Common myeloid progenitor, CD34-positive (primary cell): ENCODE measurements at regions not wholly inside any gene's neighbourhood (a gene's known extent, or its start where the extent isn't known, plus 50 kb on each side); places are given as distances from the start of the nearest gene placed in this dataset.

Experiments used
- CTCF ChIA-PET: fragments of 350-600 bp; sonication (Branson Sonifier 250); formaldehyde crosslinking; loops from one replicate; lab custom pipeline; 2021; ENCODE audit warnings: antibody characterized with exemption; lab: Charles Lee
- POLR2A ChIA-PET: fragments of 350-600 bp; sonication (Branson Sonifier 250); formaldehyde crosslinking; loops from one replicate; lab custom pipeline; 2021; ENCODE audit warnings: antibody characterized with exemption; lab: Charles Lee
- DNase-seq, 3 donors: peaks; one replicate each; pipeline versions ENCODE4 v3.0.0 to v3.0.0-alpha.2; 2013
- H3K27ac ChIP-seq, 2 experiments: 1 replicate in 1 of 2; 2 replicates in 1 of 2; pipeline ENCODE4 v1.7.0; 2013; ENCODE audit warnings: inconsistent platforms in 2 of 2, low read length in 2 of 2, mild to moderate bottlenecking in 2 of 2, low read depth in 1 of 2, moderate library complexity in 1 of 2; ENCODE audit not compliant: severe bottlenecking in 2 of 2, insufficient read depth in 1 of 2, poor library complexity in 1 of 2
- H3K27me3 ChIP-seq, 5 experiments: replicated peaks in 2 of 5; 1 replicate in 3 of 5; 2 replicates in 2 of 5; pipeline versions ENCODE4 v1.6.1 to v1.7.0; 2013; ENCODE audit warnings: low read length in 4 of 5, mild to moderate bottlenecking in 2 of 5, moderate library complexity in 2 of 5, inconsistent platforms in 1 of 5; ENCODE audit not compliant: insufficient read depth in 5 of 5, control insufficient read depth in 4 of 5
- H3K36me3 ChIP-seq, 4 experiments: 1 replicate in 2 of 4; 2 replicates in 2 of 4; pipeline versions ENCODE4 v1.6.1 to v1.7.0; 2013; ENCODE audit warnings: low read length in 3 of 4, control low read depth in 1 of 4, mild to moderate bottlenecking in 1 of 4; ENCODE audit not compliant: control insufficient read depth in 4 of 4, insufficient read depth in 4 of 4
- H3K4me1 ChIP-seq, 4 experiments: 1 replicate in 3 of 4; 2 replicates in 1 of 4; pipeline versions ENCODE4 v1.6.1 to v1.7.1; 2013; ENCODE audit warnings: low read length in 3 of 4, mild to moderate bottlenecking in 3 of 4, control low read depth in 1 of 4, inconsistent platforms in 1 of 4, moderate library complexity in 1 of 4; ENCODE audit not compliant: control insufficient read depth in 4 of 4, insufficient read depth in 4 of 4; ENCODE audit errors: control extremely low read depth in 1 of 4
- H3K4me3 ChIP-seq, 7 experiments: 1 replicate in 4 of 7; 2 replicates in 3 of 7; pipeline versions ENCODE4 v1.5.1 to v1.7.0; 2013; ENCODE audit warnings: mild to moderate bottlenecking in 7 of 7, low read length in 6 of 7, moderate library complexity in 6 of 7, inconsistent platforms in 2 of 7, low read depth in 2 of 7, control low read depth in 1 of 7; ENCODE audit not compliant: insufficient read depth in 4 of 7, control insufficient read depth in 1 of 7; ENCODE audit errors: extremely low read depth in 1 of 7
- H3K9me3 ChIP-seq, 5 experiments: 1 replicate in 4 of 5; 2 replicates in 1 of 5; pipeline versions ENCODE4 v1.6.1 to v1.7.1; 2013; ENCODE audit warnings: low read length in 4 of 5, mild to moderate bottlenecking in 2 of 5, inconsistent platforms in 1 of 5, low read depth in 1 of 5, moderate library complexity in 1 of 5; ENCODE audit not compliant: control insufficient read depth in 4 of 5, insufficient read depth in 2 of 5; ENCODE audit errors: control extremely low read depth in 1 of 5
- WGBS: methylation state at CpG from one replicate; pipeline ENCODE4 v1.1.5; 2013; ENCODE audit not compliant: insufficient coverage; 5-methylcytosine and 5-hydroxymethylcytosine counted together

GRCh38 chr1:43009274-43009673 lies 50.6 kb upstream of the SLC2A1 start:
- Histone ChIP-seq H3K36me3 (no peaks in the 10 kb centered on the region), H3K4me3 (no peak overlapping the region), H3K4me1 (peaks cover 6 to 13% (median 10%) of the 10 kb centered on the region in 4 experiments), H3K27me3 (peaks cover 0 to 12% (median 0%) of the 10 kb centered on the region in 5 experiments), H3K9me3 (no peaks in the 10 kb centered on the region), H3K27ac (no peak overlapping the region)
- ChIA-PET POLR2A (no interaction called here), CTCF (interaction anchor here (0.7 to 0.8 kb wide), 2 partner anchors 13 to 86 kb away, joined by 3 read pairs; no protein-coding TSS in a partner anchor)
- WGBS = 0% methylated on average over 1 of the region's 2 CpGs
- peak; percentile 31 to 78 (median 65) for DNase-seq

GRCh38 chr1:43008115-43009060 lies 49.7 kb upstream of the SLC2A1 start:
- no peaks in the 10 kb centered on the region for H3K36me3 ChIP-seq
- H3K9me3 ChIP-seq = no peaks in the 10 kb centered on the region
- 93% methylated on average over 24 of the region's 30 CpGs for WGBS
- peaks cover 6 to 13% (median 10%) of the 10 kb centered on the region in 4 experiments for H3K4me1 ChIP-seq
- H3K27me3 ChIP-seq = peaks cover 0 to 12% (median 0%) of the 10 kb centered on the region in 5 experiments
- no peak overlapping the region for H3K4me3 ChIP-seq
- ChIA-PET CTCF (interaction anchor here (0.8 kb wide), 1 partner anchor 12 kb away, joined by 3 read pairs; no protein-coding TSS in a partner anchor), POLR2A (no interaction called here)
- no peak for DNase-seq
- no peak overlapping the region for H3K27ac ChIP-seq
